HepG2 (cell line): ENCODE measurements at regions not wholly inside any gene's neighbourhood (a gene's known extent, or its start where the extent isn't known, plus 50 kb on each side); places are given as distances from the start of the nearest gene placed in this dataset.

Experiments used
- ATAC-seq: fragments of 200-7000 bp; cut with Tn5 transposase; 3 replicates; pipeline ENCODE4 v1.9.1; 2020; ENCODE audit warnings: mild to moderate bottlenecking, moderate library complexity
- BruUV-seq: library from RNA; stranded (reverse); fragments of 400-500 nt; replicated peaks from 2 replicates; lab custom pipeline; 2021; lab: Mats Ljungman, UMichigan
- CTCF ChIA-PET: fragments of 300-600 bp; formaldehyde crosslinking; extraction: SDS; loops from one replicate; lab custom pipeline; 2021; ENCODE audit warnings: low total read pairs, inconsistent platforms, low intra/inter-chr PET ratio; lab: Yijun Ruan, JAX
- POLR2A ChIA-PET: fragments of 350-600 bp; sonication (Branson Sonifier 250); formaldehyde crosslinking; loops from one replicate; lab custom pipeline; 2020; ENCODE audit warnings: antibody characterized with exemption, inconsistent platforms; lab: Yijun Ruan, JAX
- DNase-seq: peaks from one replicate; pipeline ENCODE4 v3.0.0-alpha.2; 2015; ENCODE audit warnings: low spot score
- FAIRE-seq: peaks from 3 replicates; lab custom pipeline; 2011; peaks lifted over from hg19 to GRCh38; lab: Jason Lieb, UNC
- H2AFZ ChIP-seq: one replicate; pipeline ENCODE4 v1.6.1; 2011; ENCODE audit warnings: low read length, inconsistent platforms
- H3K27ac ChIP-seq: fragments of 300-600 bp; 3 replicates; pipeline ENCODE4 v1.8.0; 2011; ENCODE audit warnings: mixed run types, mild to moderate bottlenecking, mixed read lengths, low read length, inconsistent platforms; ENCODE audit not compliant: insufficient read depth; ENCODE audit errors: extremely low read length
- H3K27me3 ChIP-seq, 2 experiments: fragments of 200-600 bp in 1 of 2; 2 replicates in 1 of 2; 3 replicates in 1 of 2; pipeline versions ENCODE4 v1.6.0 to v1.8.0; 2011; ENCODE audit warnings: low read length in 2 of 2, mild to moderate bottlenecking in 2 of 2, moderate library complexity in 2 of 2, inconsistent platforms in 1 of 2; ENCODE audit not compliant: insufficient read depth in 2 of 2, control insufficient read depth in 1 of 2
- H3K36me3 ChIP-seq, 2 experiments: fragments of 200-600 bp in 1 of 2; replicated peaks in 1 of 2; 2 replicates in 1 of 2; 3 replicates in 1 of 2; pipeline versions ENCODE4 v1.5.1 to v1.8.0; 2011; ENCODE audit warnings: low read length in 2 of 2, inconsistent platforms in 1 of 2; ENCODE audit not compliant: insufficient read depth in 2 of 2, control insufficient read depth in 1 of 2
- H3K4me1 ChIP-seq: 2 replicates; pipeline ENCODE4 v1.5.1; 2012; ENCODE audit warnings: low read length, inconsistent platforms; ENCODE audit not compliant: insufficient read depth
- H3K4me2 ChIP-seq: 2 replicates; pipeline ENCODE4 v1.6.0; 2011; ENCODE audit warnings: low read depth, low read length, inconsistent platforms
- H3K4me3 ChIP-seq, 3 experiments: fragments of 200-600 bp in 1 of 3; sonication (generic), shearing (Covaris generic) in 1 of 3; replicated peaks in 1 of 3; 2 replicates each; pipeline ENCODE4 v1.5.1; 2011 to 2016; ENCODE audit warnings: low read length in 3 of 3, inconsistent platforms in 2 of 3, low read depth in 2 of 3, mild to moderate bottlenecking in 2 of 3, control low read depth in 1 of 3, mixed read lengths in 1 of 3; ENCODE audit not compliant: insufficient read depth in 1 of 3
- H3K79me2 ChIP-seq: one replicate; pipeline ENCODE4 v1.6.1; 2011; ENCODE audit warnings: low read length, inconsistent platforms; ENCODE audit not compliant: insufficient read depth
- H3K9ac ChIP-seq: 2 replicates; pipeline ENCODE4 v1.6.0; 2011; ENCODE audit warnings: mild to moderate bottlenecking, low read depth, low read length, inconsistent platforms; ENCODE audit not compliant: insufficient read depth
- H3K9me3 ChIP-seq: 2 replicates; pipeline ENCODE4 v1.5.1; 2012; ENCODE audit warnings: mild to moderate bottlenecking, low read length
- H4K20me1 ChIP-seq: 2 replicates; pipeline ENCODE4 v1.6.0; 2011; ENCODE audit warnings: inconsistent platforms, mild to moderate bottlenecking, low read length, moderate library complexity; ENCODE audit not compliant: insufficient read depth
- AHR ChIP-seq: IDR thresholded peaks from 2 replicates; pipeline ENCODE4 v1.6.1; 2018; ENCODE audit warnings: missing genetic modification reagents, missing compliant biosample characterization
- ATAD3A ChIP-seq: sonication (generic); formaldehyde crosslinking; IDR thresholded peaks from 2 replicates; pipeline ENCODE4 v1.4.0; 2020; ENCODE audit warnings: missing genetic modification reagents
- BORCS8-MEF2B ChIP-seq: sonication (generic); formaldehyde crosslinking; IDR thresholded peaks from 2 replicates; pipeline ENCODE4 v1.8.0; 2022; ENCODE audit warnings: mild to moderate bottlenecking, missing genetic modification reagents
- DMTF1 ChIP-seq: sonication (generic); formaldehyde crosslinking; IDR thresholded peaks from 2 replicates; pipeline ENCODE4 v1.4.0; 2020; ENCODE audit warnings: mild to moderate bottlenecking, missing genetic modification reagents
- ESRRA ChIP-seq: sonication (generic); formaldehyde crosslinking; IDR thresholded peaks from 2 replicates; pipeline ENCODE4 v1.5.1; 2020; ENCODE audit warnings: mild to moderate bottlenecking, low read depth, missing genetic modification reagents
- HIVEP1 ChIP-seq: sonication (generic); formaldehyde crosslinking; IDR thresholded peaks from 2 replicates; pipeline ENCODE4 v1.4.0; 2020; ENCODE audit warnings: mild to moderate bottlenecking, missing genetic modification reagents
- KLF13 ChIP-seq: sonication (generic); formaldehyde crosslinking; IDR thresholded peaks from 2 replicates; pipeline ENCODE4 v1.4.0; 2020; ENCODE audit warnings: mild to moderate bottlenecking, missing genetic modification reagents
- MAFK ChIP-seq, 2 experiments: IDR thresholded peaks in 1 of 2; conservative IDR thresholded peaks in 1 of 2; 2 replicates each; pipeline ENCODE4 v1.6.1; 2011; ENCODE audit warnings: improper control_type of control experiment in 2 of 2, low read length in 2 of 2
- NR2F2 ChIP-seq: IDR thresholded peaks from 2 replicates; pipeline ENCODE4 v1.6.1; 2012; ENCODE audit warnings: low read depth, inconsistent platforms, borderline replicate concordance
- PATZ1 ChIP-seq: sonication (generic); formaldehyde crosslinking; IDR thresholded peaks from 2 replicates; pipeline ENCODE4 v1.4.0; 2020; ENCODE audit warnings: missing genetic modification reagents
- SOX6 ChIP-seq, 2 experiments: fragments of 450-650 bp in 1 of 2; sonication (generic) in 1 of 2; formaldehyde crosslinking in 1 of 2; IDR thresholded peaks; 2 replicates each; pipeline versions ENCODE4 v1.4.0 to v1.6.1; 2017 to 2020; ENCODE audit warnings: antibody characterized with exemption in 1 of 2, mild to moderate bottlenecking in 1 of 2, missing genetic modification reagents in 1 of 2
- SRSF1 ChIP-seq: fragments of 200-400 bp; formaldehyde crosslinking; optimal IDR thresholded peaks from 2 replicates; pipeline ENCODE3; 2017; ENCODE audit warnings: mild to moderate bottlenecking, low read depth, low read length, moderate library complexity
- TFDP1 ChIP-seq: IDR thresholded peaks from 2 replicates; pipeline ENCODE4 v1.6.1; 2016; ENCODE audit warnings: missing compliant biosample characterization, missing genetic modification reagents, borderline replicate concordance
- ZFP37 ChIP-seq: sonication (generic); formaldehyde crosslinking; IDR thresholded peaks from 2 replicates; pipeline ENCODE4 v1.4.0; 2020; ENCODE audit warnings: missing genetic modification reagents, borderline replicate concordance
- ZNF354B ChIP-seq: sonication (generic); formaldehyde crosslinking; IDR thresholded peaks from 2 replicates; pipeline ENCODE4 v1.8.0; 2022; ENCODE audit warnings: mild to moderate bottlenecking, missing genetic modification reagents
- ZNF367 ChIP-seq: sonication (generic); formaldehyde crosslinking; IDR thresholded peaks from 2 replicates; pipeline ENCODE4 v1.4.0; 2020; ENCODE audit warnings: missing genetic modification reagents, borderline replicate concordance
- ZNF816 ChIP-seq: sonication (generic); formaldehyde crosslinking; IDR thresholded peaks from 2 replicates; pipeline ENCODE4 v1.8.0; 2022; ENCODE audit warnings: missing genetic modification reagents, mild to moderate bottlenecking, borderline replicate concordance
- WGBS: methylation state at CpG from one replicate; pipeline ENCODE4 v1.1.6; 2017; ENCODE audit warnings: low lambda C conversion rate; 5-methylcytosine and 5-hydroxymethylcytosine counted together
- in situ Hi-C: cut with HindIII; loops from 2 replicates; pipeline ENCODE4 v1.10.0; 2017; ENCODE audit warnings: low pct_unique_long_range_greater_than_20kb; ENCODE audit not compliant: extremely low pct_ligation_motif_present
- intact Hi-C: fragments of 100-400 bp; cut with micrococcal nuclease; formaldehyde crosslinking; loops from one replicate; pipeline ENCODE4 v1.10.0; 2022; ENCODE audit not compliant: unreplicated experiment

GRCh38 chr2:122478117-122478516, 722.7 kb downstream of the TSN start:
- POLR2A ChIA-PET, result no interaction called here
- FAIRE-seq (no peak), ATAC-seq (no peak), DNase-seq (no peak)
- no peak overlapping the region for H3K9ac ChIP-seq
- CTCF ChIA-PET, result no interaction called here
- no peak overlapping the region for H3K4me2 ChIP-seq
- no peaks in the 10 kb centered on the region for H3K36me3 ChIP-seq
- no peak overlapping the region for H2AFZ ChIP-seq
- intact Hi-C loops (no loop called here), in situ Hi-C loops (no loop called here)
- H3K4me1 ChIP-seq, result no peaks in the 10 kb centered on the region
- H4K20me1 ChIP-seq, result no peaks in the 10 kb centered on the region
- no peak overlapping the region for H3K4me3 ChIP-seq
- H3K79me2 ChIP-seq, result no peaks in the 10 kb centered on the region
- no peak overlapping the region for H3K27ac ChIP-seq
- BruUV-seq, result no TSS peak
- H3K9me3 ChIP-seq, result no peaks in the 10 kb centered on the region
- no peaks in the 10 kb centered on the region for H3K27me3 ChIP-seq
- WGBS, result 7% methylated on average over 2 of the region's 2 CpGs
- no peak for TF ChIP-seq ZNF367
- TF ChIP-seq PATZ1 (CRISPR knock-in tag), result no peak
- no peak for TF ChIP-seq SOX6 (IDR thresholded peaks at IDR 0.05)
- no peak for TF ChIP-seq SOX6 (CRISPR knock-in tag; IDR thresholded peaks at IDR 0.05)
- TF ChIP-seq ZFP37, result no peak
- TF ChIP-seq MAFK (conservative IDR thresholded peaks at IDR 0.05 in 1 of 2, IDR thresholded peaks at IDR 0.05 in 1 of 2; ENCODE audit: low read length in 2 of 2), result no peak
- TF ChIP-seq SRSF1, result no peak
- no peak for TF ChIP-seq ZNF354B
- TF ChIP-seq BORCS8-MEF2B (CRISPR knock-in tag), result no peak
- TF ChIP-seq ZNF816 (CRISPR knock-in tag), result no peak
- no peak for TF ChIP-seq HIVEP1
- no peak for TF ChIP-seq NR2F2
- no peak for TF ChIP-seq ATAD3A
- no peak for TF ChIP-seq ESRRA
- no peak for TF ChIP-seq TFDP1 (CRISPR knock-in tag)
- TF ChIP-seq DMTF1, result no peak
- no peak for TF ChIP-seq AHR
- TF ChIP-seq KLF13 (CRISPR knock-in tag), result no peak
